ENCODE measurements at regions not wholly inside any gene's neighbourhood (a gene's known extent, or its start where the extent isn't known, plus 50 kb on each side); places are given as distances from the start of the nearest gene placed in this dataset.

GRCh38 chr1:189522441-189522840 lies 955.2 kb downstream of the BRINP3 start:
- H3K9me3 ChIP-seq (ENCODE audit: control insufficient read depth in 4 of 4, low read length in 3 of 4), result no peaks in the 10 kb centered on the region
- no peak overlapping the region for H3K27ac ChIP-seq (ENCODE audit: low read depth in 1 of 2, low read length in 2 of 2)
- no peak overlapping the region for H3K4me3 ChIP-seq (ENCODE audit: low read depth in 1 of 3, low read length in 3 of 3)
- WGBS, result 56% methylated on average over 6 of the region's 6 CpGs
- no peak for DNase-seq (ENCODE audit: low spot score)
- no peak for TF ChIP-seq RAD21 (IDR thresholded peaks at IDR 0.05)
- TF ChIP-seq YY1 (IDR thresholded peaks at IDR 0.05), result no peak
- no peak for TF ChIP-seq CTCF (IDR thresholded peaks at IDR 0.05; ENCODE audit: low read depth, low read length, missing input control)
- no peak for TF ChIP-seq ATF3 (IDR thresholded peaks at IDR 0.05)
- TF ChIP-seq RXRA (IDR thresholded peaks at IDR 0.05), result no peak
- TF ChIP-seq EGR1 (IDR thresholded peaks at IDR 0.05; ENCODE audit: low read depth in 2 of 2), result no peak
- no peak for TF ChIP-seq SP1 (IDR thresholded peaks at IDR 0.05)
- H3K4me1 ChIP-seq (ENCODE audit: control insufficient read depth in 4 of 4, insufficient read depth in 4 of 4, low read length in 3 of 4), result no peaks in the 10 kb centered on the region
- no peaks in the 10 kb centered on the region for H3K27me3 ChIP-seq (ENCODE audit: control insufficient read depth in 4 of 4, insufficient read depth in 4 of 4, low read length in 3 of 4)
- H3K36me3 ChIP-seq (ENCODE audit: control insufficient read depth in 4 of 4, insufficient read depth in 3 of 4, low read depth in 1 of 4, low read length in 3 of 4), result no peaks in the 10 kb centered on the region
- H3K9ac ChIP-seq (ENCODE audit: low read depth in 1 of 2, low read length in 2 of 2), result no peak overlapping the region

- H3K4me3 ChIP-seq (ENCODE audit: low read depth in 1 of 3, low read length in 3 of 3), result no peak overlapping the region
- no peaks in the 10 kb centered on the region for H3K4me1 ChIP-seq (ENCODE audit: control insufficient read depth in 4 of 4, insufficient read depth in 4 of 4, low read length in 3 of 4)
- H3K9ac ChIP-seq (ENCODE audit: low read depth in 1 of 2, low read length in 2 of 2), result no peak overlapping the region
- H3K27me3 ChIP-seq (ENCODE audit: control insufficient read depth in 4 of 4, insufficient read depth in 4 of 4, low read length in 3 of 4), result no peaks in the 10 kb centered on the region
- no peak for DNase-seq (ENCODE audit: low spot score)
- H3K27ac ChIP-seq (ENCODE audit: low read depth in 1 of 2, low read length in 2 of 2), result no peak overlapping the region
- WGBS, result 85% methylated on average over 1 of the region's 1 CpG
- TF ChIP-seq RAD21 (IDR thresholded peaks at IDR 0.05) (no peak), CTCF (IDR thresholded peaks at IDR 0.05; ENCODE audit: low read depth, low read length, missing input control) (no peak), GABPA (IDR thresholded peaks at IDR 0.05 in 1 of 2, conservative IDR thresholded peaks at IDR 0.05 in 1 of 2) (no peak), MAX (IDR thresholded peaks at IDR 0.05) (no peak), YY1 (IDR thresholded peaks at IDR 0.05) (no peak), REST (IDR thresholded peaks at IDR 0.05) (no peak), HNF4G (IDR thresholded peaks at IDR 0.05) (no peak), ZBTB33 (IDR thresholded peaks at IDR 0.05) (no peak), RXRA (IDR thresholded peaks at IDR 0.05) (no peak), HNF4A (conservative IDR thresholded peaks at IDR 0.05) (no peak), FOXA2 (IDR thresholded peaks at IDR 0.05) (no peak)
- no peaks in the 10 kb centered on the region for H3K9me3 ChIP-seq (ENCODE audit: control insufficient read depth in 4 of 4, low read length in 3 of 4)
- H3K36me3 ChIP-seq (ENCODE audit: control insufficient read depth in 4 of 4, insufficient read depth in 3 of 4, low read depth in 1 of 4, low read length in 3 of 4), result no peaks in the 10 kb centered on the region
These were observed 953.2 kb downstream of the BRINP3 start for GRCh38 chr1:189524501-189524900.

Measured in liver (tissue), 8 donors.